Prostate gland (tissue), 2 donors: ENCODE measurements at regions not wholly inside any gene's neighbourhood (a gene's known extent, or its start where the extent isn't known, plus 50 kb on each side); places are given as distances from the start of the nearest gene placed in this dataset.
A peak's percentile ranks its signal among the peaks of the same experiment; 100 is the strongest.
"Not testable (repeated sequence)": the region's sequence is repeated elsewhere in the genome, so short reads cannot be mapped to it uniquely, and the experiment has no call there.

Experiments used
- DNase-seq: peaks from one replicate; pipeline ENCODE4 v3.0.0-alpha.2; 2019; ENCODE audit warnings: low spot score
- H3K27ac ChIP-seq, 2 donors: fragments of 200-600 bp; sonication (generic); 2 replicates each; pipeline ENCODE4 v1.5.1; 2017 to 2019
- H3K27me3 ChIP-seq: fragments of 200-600 bp; sonication (generic); replicated peaks from 2 replicates; pipeline ENCODE4 v1.5.1; 2019; ENCODE audit not compliant: insufficient read depth
- H3K36me3 ChIP-seq, 2 donors: fragments of 200-600 bp; sonication (generic); 1 replicate in 1 of 2; 2 replicates in 1 of 2; pipeline versions ENCODE4 v1.5.1 to v1.8.1; 2017 to 2019
- H3K4me1 ChIP-seq: fragments of 200-600 bp; sonication (generic); replicated peaks from 2 replicates; pipeline ENCODE4 v1.5.1; 2019
- H3K4me3 ChIP-seq, 2 donors: fragments of 200-600 bp; sonication (generic); 2 replicates each; pipeline ENCODE4 v1.5.1; 2017 to 2019
- H3K9me3 ChIP-seq: fragments of 200-600 bp; sonication (generic); 2 replicates; pipeline ENCODE4 v1.5.1; 2017
- POLR2A ChIP-seq: fragments of 450-650 bp; IDR thresholded peaks from one replicate; pipeline ENCODE4 v1.6.1; 2016; ENCODE audit warnings: antibody characterized with exemption, mild to moderate bottlenecking
- POLR2AphosphoS5 ChIP-seq: sonication (generic); formaldehyde crosslinking; IDR thresholded peaks from one replicate; pipeline ENCODE4 v1.6.1; 2017; ENCODE audit warnings: antibody characterized with exemption
- WGBS: methylation state at CpG from one replicate; pipeline ENCODE4 v1.1.5; 2018; 5-methylcytosine and 5-hydroxymethylcytosine counted together
- intact Hi-C: fragments of 100-400 bp; cut with DNase I; formaldehyde crosslinking; loops from one replicate; pipeline ENCODE4 v1.14.2; 2022
- TF ChIP-seq, protein P1 (sequence below), 4 experiments: fragments of 200-600 bp in 2 of 4; fragments of 450-650 bp in 2 of 4; sonication (generic) in 2 of 4; IDR thresholded peaks; 1 replicate in 3 of 4; 2 replicates in 1 of 4; pipeline ENCODE4 v1.5.1; 2016 to 2019; ENCODE audit warnings: antibody characterized with exemption in 4 of 4, mild to moderate bottlenecking in 2 of 4, moderate library complexity in 2 of 4

DNA sequence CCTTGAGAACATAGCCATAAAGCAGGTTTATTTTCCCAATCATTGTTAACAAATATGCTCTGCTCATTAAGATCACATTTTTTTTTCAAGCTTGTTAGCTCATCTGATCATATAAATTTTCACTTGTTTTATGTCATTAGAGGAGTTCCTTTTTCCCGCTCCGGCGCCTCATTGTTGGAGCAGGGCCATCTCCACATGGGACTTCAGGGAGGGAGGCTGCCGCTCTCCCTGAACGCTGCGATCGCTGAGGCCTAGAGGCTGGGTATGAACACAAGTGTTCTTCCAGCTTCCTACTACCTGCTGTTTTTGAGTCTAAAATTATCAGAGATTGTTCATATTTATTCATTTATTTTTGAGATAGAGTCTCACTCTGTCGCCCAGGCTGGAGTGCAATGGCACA is 246.9 kb downstream of the MPDZ start:
- Histone ChIP-seq H3K36me3 (no peaks in the 10 kb centered on the region), H3K9me3 (no peaks in the 10 kb centered on the region), H3K27me3 (no peaks in the 10 kb centered on the region), H3K4me1 (peaks cover 3% of the 10 kb centered on the region), H3K27ac (no peak overlapping the region), H3K4me3 (no peak overlapping the region)
- intact Hi-C loops = loop anchor here (5.0 to 10.0 kb wide), 2 partner anchors 55 to 1372 kb away; no protein-coding TSS in a partner anchor
- TF ChIP-seq POLR2AphosphoS5 = no peak
- TF ChIP-seq, protein P1, sequence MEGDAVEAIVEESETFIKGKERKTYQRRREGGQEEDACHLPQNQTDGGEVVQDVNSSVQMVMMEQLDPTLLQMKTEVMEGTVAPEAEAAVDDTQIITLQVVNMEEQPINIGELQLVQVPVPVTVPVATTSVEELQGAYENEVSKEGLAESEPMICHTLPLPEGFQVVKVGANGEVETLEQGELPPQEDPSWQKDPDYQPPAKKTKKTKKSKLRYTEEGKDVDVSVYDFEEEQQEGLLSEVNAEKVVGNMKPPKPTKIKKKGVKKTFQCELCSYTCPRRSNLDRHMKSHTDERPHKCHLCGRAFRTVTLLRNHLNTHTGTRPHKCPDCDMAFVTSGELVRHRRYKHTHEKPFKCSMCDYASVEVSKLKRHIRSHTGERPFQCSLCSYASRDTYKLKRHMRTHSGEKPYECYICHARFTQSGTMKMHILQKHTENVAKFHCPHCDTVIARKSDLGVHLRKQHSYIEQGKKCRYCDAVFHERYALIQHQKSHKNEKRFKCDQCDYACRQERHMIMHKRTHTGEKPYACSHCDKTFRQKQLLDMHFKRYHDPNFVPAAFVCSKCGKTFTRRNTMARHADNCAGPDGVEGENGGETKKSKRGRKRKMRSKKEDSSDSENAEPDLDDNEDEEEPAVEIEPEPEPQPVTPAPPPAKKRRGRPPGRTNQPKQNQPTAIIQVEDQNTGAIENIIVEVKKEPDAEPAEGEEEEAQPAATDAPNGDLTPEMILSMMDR (IDR thresholded peaks at IDR 0.05) = no peak
- TF ChIP-seq POLR2A = no peak
- WGBS = 76% methylated on average over 8 of the region's 8 CpGs
- DNase-seq = no peak

GRCh38 chr9:13033959-13034693 is 245.4 kb downstream of the MPDZ start:
- Histone ChIP-seq H3K36me3 (no peaks in the 10 kb centered on the region), H3K4me3 (peak overlapping the region in 1 of 2 donors; percentile 16), H3K27ac (peak overlapping the region; percentile 67 to 75), H3K27me3 (no peaks in the 10 kb centered on the region), H3K4me1 (peaks cover 3% of the 10 kb centered on the region), H3K9me3 (no peaks in the 10 kb centered on the region)
- TF ChIP-seq POLR2AphosphoS5 = peak; percentile 50
- TF ChIP-seq, protein P1 (IDR thresholded peaks at IDR 0.05) = peak; percentile 56 to 90 (median 76)
- no peak for TF ChIP-seq POLR2A
- 7% methylated on average over 19 of the region's 19 CpGs for WGBS
- intact Hi-C loops = loop anchor here (5.0 to 10.0 kb wide), 2 partner anchors 53 to 1371 kb away; no protein-coding TSS in a partner anchor
- DNase-seq = peak; percentile 67

GRCh38 chr9:13034694-13035002 is 244.8 kb downstream of the MPDZ start:
- TF ChIP-seq POLR2AphosphoS5 = no peak
- TF ChIP-seq, protein P1 (IDR thresholded peaks at IDR 0.05) = no peak
- no peak for TF ChIP-seq POLR2A
- Histone ChIP-seq H3K4me1 (peaks cover 3% of the 10 kb centered on the region), H3K4me3 (peak overlapping the region in 1 of 2 donors; percentile 16), H3K36me3 (no peaks in the 10 kb centered on the region), H3K9me3 (no peaks in the 10 kb centered on the region), H3K27me3 (no peaks in the 10 kb centered on the region), H3K27ac (peak overlapping the region; percentile 67 to 75)
- 39% methylated on average over 3 of the region's 3 CpGs for WGBS
- DNase-seq = no peak
- intact Hi-C loops = loop anchor here (5.0 to 10.0 kb wide), 2 partner anchors 53 to 1370 kb away; no protein-coding TSS in a partner anchor

- Histone ChIP-seq H3K4me1 (peaks cover 3% of the 10 kb centered on the region), H3K36me3 (no peaks in the 10 kb centered on the region), H3K27ac (no peak overlapping the region), H3K4me3 (no peak overlapping the region), H3K27me3 (no peaks in the 10 kb centered on the region), H3K9me3 (no peaks in the 10 kb centered on the region)
- TF ChIP-seq POLR2A = no peak
- no peak for TF ChIP-seq POLR2AphosphoS5
- TF ChIP-seq, protein P1 (IDR thresholded peaks at IDR 0.05) = no peak
- intact Hi-C loops = loop anchor here (10.0 kb wide), 1 partner anchor 1369 kb away; no protein-coding TSS in a partner anchor
- no peak for DNase-seq
Measured at GRCh38 chr9:13035822-13036221, 243.7 kb downstream of the MPDZ start.

- H3K27me3 ChIP-seq, H3K36me3 ChIP-seq, H3K9me3 ChIP-seq, H3K27ac ChIP-seq, H3K4me3 ChIP-seq, H3K4me1 ChIP-seq, DNase-seq: not testable (repeated sequence)
- intact Hi-C loops = loop anchor here (10.0 kb wide), 1 partner anchor 1367 kb away; no protein-coding TSS in a partner anchor
- 95% methylated on average over 20 of the region's 27 CpGs for WGBS
Measured at GRCh38 chr9:13037808-13038207, 241.7 kb downstream of the MPDZ start.
